Skeletal muscle tissue (tissue), 3 donors: ENCODE measurements at regions not wholly inside any gene's neighbourhood (a gene's known extent, or its start where the extent isn't known, plus 50 kb on each side); places are given as distances from the start of the nearest gene placed in this dataset.

ENCODE experiments used
- H3K27ac ChIP-seq: one replicate; pipeline ENCODE4 v1.7.0; 2013; ENCODE audit warnings: mild to moderate bottlenecking, low read depth, low read length, inconsistent platforms
- H3K27me3 ChIP-seq, 3 donors: one replicate each; pipeline ENCODE4 v1.7.0; 2013; ENCODE audit warnings: low read length in 3 of 3; ENCODE audit not compliant: control insufficient read depth in 3 of 3, insufficient read depth in 3 of 3
- H3K36me3 ChIP-seq, 3 donors: one replicate each; pipeline ENCODE4 v1.7.0; 2013; ENCODE audit warnings: low read length in 3 of 3; ENCODE audit not compliant: control insufficient read depth in 3 of 3, insufficient read depth in 3 of 3
- H3K4me1 ChIP-seq, 3 donors: one replicate each; pipeline ENCODE4 v1.7.0; 2013; ENCODE audit warnings: low read length in 3 of 3, mild to moderate bottlenecking in 3 of 3; ENCODE audit not compliant: control insufficient read depth in 3 of 3, insufficient read depth in 3 of 3
- H3K4me3 ChIP-seq, 3 donors: one replicate each; pipeline ENCODE4 v1.7.0; 2013; ENCODE audit warnings: low read length in 3 of 3
- H3K9ac ChIP-seq, 3 donors: one replicate each; pipeline ENCODE4 v1.7.0; 2013; ENCODE audit warnings: low read length in 3 of 3, mild to moderate bottlenecking in 3 of 3, moderate library complexity in 2 of 3, low read depth in 1 of 3
- H3K9me3 ChIP-seq, 3 donors: one replicate each; pipeline ENCODE4 v1.7.0; 2013; ENCODE audit warnings: low read length in 3 of 3; ENCODE audit not compliant: control insufficient read depth in 3 of 3
- donor health status: Osteomylitis.

GRCh38 chr20:60092729-60093128 lies 134.5 kb downstream of the CDH26 start:
- Histone ChIP-seq H3K27me3 (peaks cover 0 to 11% (median 4%) of the 10 kb centered on the region in 3 donors), H3K9ac (no peak overlapping the region), H3K9me3 (no peaks in the 10 kb centered on the region), H3K4me1 (peaks cover 2 to 3% (median 2%) of the 10 kb centered on the region in 3 donors), H3K27ac (no peak overlapping the region), H3K36me3 (no peaks in the 10 kb centered on the region), H3K4me3 (no peak overlapping the region)

- Histone ChIP-seq H3K4me3 (no peak overlapping the region), H3K36me3 (no peaks in the 10 kb centered on the region), H3K27ac (no peak overlapping the region), H3K27me3 (peaks cover 0 to 2% (median 0%) of the 10 kb centered on the region in 3 donors), H3K9ac (no peak overlapping the region), H3K4me1 (peaks cover 0 to 2% (median 0%) of the 10 kb centered on the region in 3 donors), H3K9me3 (peaks cover 0 to 4% (median 0%) of the 10 kb centered on the region in 3 donors)
Observed at GRCh38 chr20:60095456-60095855, 137.2 kb downstream of the CDH26 start.

- Histone ChIP-seq H3K36me3 (no peaks in the 10 kb centered on the region), H3K4me1 (peaks cover 0 to 2% (median 0%) of the 10 kb centered on the region in 3 donors), H3K27me3 (peaks cover 0 to 2% (median 0%) of the 10 kb centered on the region in 3 donors), H3K9me3 (peaks cover 0 to 4% (median 0%) of the 10 kb centered on the region in 3 donors), H3K9ac (no peak overlapping the region), H3K4me3 (no peak overlapping the region), H3K27ac (no peak overlapping the region)
Observed at GRCh38 chr20:60096166-60096565, 137.9 kb downstream of the CDH26 start.

- peaks cover 0 to 2% (median 0%) of the 10 kb centered on the region in 3 donors for H3K27me3 ChIP-seq
- H3K9ac ChIP-seq, result no peak overlapping the region
- H3K27ac ChIP-seq, result no peak overlapping the region
- no peak overlapping the region for H3K4me3 ChIP-seq
- H3K9me3 ChIP-seq, result peaks cover 0 to 4% (median 0%) of the 10 kb centered on the region in 3 donors
- H3K36me3 ChIP-seq, result no peaks in the 10 kb centered on the region
- H3K4me1 ChIP-seq, result peaks cover 0 to 2% (median 0%) of the 10 kb centered on the region in 3 donors
Observed at GRCh38 chr20:60097285-60097684, 139.1 kb downstream of the CDH26 start.

GRCh38 chr20:60100780-60101179 lies 142.6 kb downstream of the CDH26 start:
- peaks cover 0 to 2% (median 0%) of the 10 kb centered on the region in 3 donors for H3K27me3 ChIP-seq
- H3K9me3 ChIP-seq, result peaks cover 0 to 4% (median 0%) of the 10 kb centered on the region in 3 donors
- no peak overlapping the region for H3K9ac ChIP-seq
- H3K36me3 ChIP-seq, result no peaks in the 10 kb centered on the region
- peaks cover 4 to 10% (median 4%) of the 10 kb centered on the region in 3 donors for H3K4me1 ChIP-seq
- no peak overlapping the region for H3K4me3 ChIP-seq
- H3K27ac ChIP-seq, result no peak overlapping the region

- Histone ChIP-seq H3K9ac (no peak overlapping the region), H3K4me1 (peaks cover 4 to 10% (median 4%) of the 10 kb centered on the region in 3 donors), H3K36me3 (no peaks in the 10 kb centered on the region), H3K4me3 (no peak overlapping the region), H3K27me3 (peaks cover 0 to 2% (median 0%) of the 10 kb centered on the region in 3 donors), H3K9me3 (peaks cover 0 to 4% (median 0%) of the 10 kb centered on the region in 3 donors), H3K27ac (no peak overlapping the region)
Observed at GRCh38 chr20:60101201-60101890, 143.1 kb downstream of the CDH26 start.

GRCh38 chr20:60101891-60102281 lies 143.7 kb downstream of the CDH26 start:
- Histone ChIP-seq H3K9me3 (peaks cover 0 to 4% (median 0%) of the 10 kb centered on the region in 3 donors), H3K36me3 (no peaks in the 10 kb centered on the region), H3K4me1 (peaks cover 4 to 10% (median 4%) of the 10 kb centered on the region in 3 donors), H3K27me3 (peaks cover 0 to 2% (median 0%) of the 10 kb centered on the region in 3 donors), H3K4me3 (no peak overlapping the region), H3K27ac (no peak overlapping the region), H3K9ac (no peak overlapping the region)

- Histone ChIP-seq H3K9ac (no peak overlapping the region), H3K36me3 (no peaks in the 10 kb centered on the region), H3K9me3 (peaks cover 0 to 4% (median 0%) of the 10 kb centered on the region in 3 donors), H3K27ac (no peak overlapping the region), H3K4me3 (no peak overlapping the region), H3K4me1 (peaks cover 4 to 10% (median 4%) of the 10 kb centered on the region in 3 donors), H3K27me3 (peaks cover 0 to 2% (median 0%) of the 10 kb centered on the region in 3 donors)
Observed at GRCh38 chr20:60102665-60103210, 144.5 kb downstream of the CDH26 start.

GRCh38 chr20:60104993-60105803 lies 147.0 kb downstream of the CDH26 start:
- Histone ChIP-seq H3K9ac (no peak overlapping the region), H3K4me1 (peaks cover 4 to 10% (median 7%) of the 10 kb centered on the region in 3 donors), H3K27me3 (no peaks in the 10 kb centered on the region), H3K27ac (no peak overlapping the region), H3K4me3 (no peak overlapping the region), H3K9me3 (no peaks in the 10 kb centered on the region), H3K36me3 (no peaks in the 10 kb centered on the region)
